Nephron (organoid): ENCODE measurements at regions not wholly inside any gene's neighbourhood (a gene's known extent, or its start where the extent isn't known, plus 50 kb on each side); places are given as distances from the start of the nearest gene placed in this dataset.
"Not testable (repeated sequence)": the region's sequence is repeated elsewhere in the genome, so short reads cannot be mapped to it uniquely, and the experiment has no call there.

Experiments
- H3K27ac Mint-ChIP-seq, 3 experiments: 2 replicates each; pipeline ENCODE4 v1.8.0; 2020; ENCODE audit warnings: mixed read lengths in 3 of 3, mild to moderate bottlenecking in 2 of 3, moderate library complexity in 1 of 3
- H3K27me3 Mint-ChIP-seq: 2 replicates; pipeline ENCODE4 v1.8.0; 2021; ENCODE audit warnings: low read depth, mild to moderate bottlenecking, moderate library complexity, mixed read lengths
- H3K36me3 Mint-ChIP-seq: 2 replicates; pipeline ENCODE4 v1.8.0; 2020; ENCODE audit warnings: low read depth, mixed read lengths
- H3K4me1 Mint-ChIP-seq: 2 replicates; pipeline ENCODE4 v1.8.0; 2020; ENCODE audit warnings: mixed read lengths
- H3K4me3 Mint-ChIP-seq, 3 experiments: 2 replicates each; pipeline ENCODE4 v1.8.0; 2020; ENCODE audit warnings: mild to moderate bottlenecking in 3 of 3, mixed read lengths in 3 of 3, moderate library complexity in 2 of 3
- H3K9me3 Mint-ChIP-seq: 2 replicates; pipeline ENCODE4 v1.8.0; 2020; ENCODE audit warnings: mixed read lengths
- TF ChIP-seq, protein P1 (sequence below), 3 experiments: fragments of 200-600 bp; sonication (generic); IDR thresholded peaks; one replicate each; pipeline ENCODE4 v1.5.0; 2021; ENCODE audit warnings: antibody characterized with exemption in 3 of 3; ENCODE audit not compliant: unreplicated experiment in 3 of 3

DNA sequence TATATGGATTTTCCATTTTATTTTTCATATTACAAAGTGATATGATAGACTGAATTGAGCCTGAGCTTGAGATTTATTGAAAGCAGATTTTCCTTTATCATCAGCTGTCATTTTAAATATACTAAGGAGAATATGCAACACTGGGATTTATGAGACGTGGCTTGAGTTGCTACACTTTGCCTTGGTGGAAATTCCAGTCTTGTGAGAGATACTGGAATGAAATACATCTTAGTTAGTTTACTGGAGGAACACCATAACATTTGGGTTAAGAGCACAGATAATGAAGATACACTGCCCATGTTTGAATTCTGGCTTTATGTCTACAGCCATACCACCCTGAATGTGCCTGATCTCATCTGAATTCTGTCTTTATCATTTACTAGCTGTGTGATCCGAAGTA lies 86.5 kb upstream of the IFNGR1 start:
- Mint-ChIP-seq H3K4me1 (no peaks in the 10 kb centered on the region), H3K4me3 (no peak overlapping the region), H3K9me3 (no peaks in the 10 kb centered on the region), H3K36me3 (no peaks in the 10 kb centered on the region), H3K27me3 (no peaks in the 10 kb centered on the region), H3K27ac (no peak overlapping the region)
- TF ChIP-seq, protein P1, sequence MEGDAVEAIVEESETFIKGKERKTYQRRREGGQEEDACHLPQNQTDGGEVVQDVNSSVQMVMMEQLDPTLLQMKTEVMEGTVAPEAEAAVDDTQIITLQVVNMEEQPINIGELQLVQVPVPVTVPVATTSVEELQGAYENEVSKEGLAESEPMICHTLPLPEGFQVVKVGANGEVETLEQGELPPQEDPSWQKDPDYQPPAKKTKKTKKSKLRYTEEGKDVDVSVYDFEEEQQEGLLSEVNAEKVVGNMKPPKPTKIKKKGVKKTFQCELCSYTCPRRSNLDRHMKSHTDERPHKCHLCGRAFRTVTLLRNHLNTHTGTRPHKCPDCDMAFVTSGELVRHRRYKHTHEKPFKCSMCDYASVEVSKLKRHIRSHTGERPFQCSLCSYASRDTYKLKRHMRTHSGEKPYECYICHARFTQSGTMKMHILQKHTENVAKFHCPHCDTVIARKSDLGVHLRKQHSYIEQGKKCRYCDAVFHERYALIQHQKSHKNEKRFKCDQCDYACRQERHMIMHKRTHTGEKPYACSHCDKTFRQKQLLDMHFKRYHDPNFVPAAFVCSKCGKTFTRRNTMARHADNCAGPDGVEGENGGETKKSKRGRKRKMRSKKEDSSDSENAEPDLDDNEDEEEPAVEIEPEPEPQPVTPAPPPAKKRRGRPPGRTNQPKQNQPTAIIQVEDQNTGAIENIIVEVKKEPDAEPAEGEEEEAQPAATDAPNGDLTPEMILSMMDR (IDR thresholded peaks at IDR 0.05; ENCODE audit: unreplicated experiment in 3 of 3) = no peak

DNA sequence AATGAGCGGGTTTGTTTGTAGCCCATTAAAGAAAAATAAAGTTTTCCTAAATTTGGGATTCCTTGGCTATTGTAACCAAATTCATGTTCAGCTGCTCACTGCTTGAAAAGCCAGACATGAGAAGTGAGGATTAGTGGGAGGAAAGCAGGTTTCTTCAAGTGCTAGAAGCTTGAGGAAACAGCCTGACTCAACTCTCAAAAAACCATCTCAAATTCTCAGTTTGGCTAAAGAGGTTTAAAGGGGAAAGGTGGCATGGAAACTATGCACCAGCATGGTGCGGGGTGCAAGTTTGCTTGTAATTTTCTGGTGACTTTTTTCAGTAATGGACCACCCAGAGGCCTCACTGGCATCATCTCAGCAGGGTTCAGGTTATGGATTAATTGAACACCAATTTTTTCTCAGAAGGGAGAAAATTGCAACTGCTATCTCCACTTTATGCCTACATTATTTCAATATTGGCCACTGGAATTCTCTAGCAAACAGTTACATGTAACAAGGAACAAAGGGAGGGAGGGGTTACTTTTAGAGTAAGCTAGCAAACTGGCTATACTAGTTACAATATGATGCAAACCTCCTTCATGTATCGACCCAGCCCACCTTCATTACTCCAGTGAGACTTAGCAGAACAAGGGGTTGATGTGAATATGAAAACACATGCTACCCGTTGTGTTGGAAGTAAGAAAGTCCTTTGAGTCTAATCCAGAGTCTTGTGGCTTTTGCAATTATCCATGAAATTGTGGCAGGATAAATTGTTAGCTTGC lies 85.0 kb upstream of the IFNGR1 start:
- no peaks in the 10 kb centered on the region for H3K27me3 Mint-ChIP-seq
- H3K4me3 Mint-ChIP-seq = no peak overlapping the region
- no peaks in the 10 kb centered on the region for H3K36me3 Mint-ChIP-seq
- TF ChIP-seq, protein P1 (IDR thresholded peaks at IDR 0.05; ENCODE audit: unreplicated experiment in 3 of 3) = no peak
- H3K27ac Mint-ChIP-seq = no peak overlapping the region
- H3K4me1 Mint-ChIP-seq = no peaks in the 10 kb centered on the region
- no peaks in the 10 kb centered on the region for H3K9me3 Mint-ChIP-seq

DNA sequence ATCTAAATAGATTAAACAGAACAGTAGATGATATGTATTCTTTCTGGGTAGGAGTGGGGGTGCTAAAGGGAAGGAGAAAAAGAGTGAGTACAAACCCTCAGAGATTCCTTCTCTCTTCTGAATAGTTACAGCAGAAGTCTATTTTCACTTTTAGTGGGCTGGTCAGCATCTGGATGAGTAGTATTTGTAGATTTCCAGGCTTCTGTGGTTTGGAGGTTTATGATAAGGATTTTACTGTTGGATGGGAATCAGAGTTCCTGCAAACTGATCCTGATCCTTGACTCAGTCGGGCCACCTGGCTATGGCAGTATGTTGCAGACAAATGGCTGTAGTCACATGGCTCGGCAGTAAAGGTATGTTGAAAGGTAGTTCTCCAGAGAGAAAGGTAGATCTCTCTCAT lies 84.3 kb upstream of the IFNGR1 start:
- H3K4me3 Mint-ChIP-seq = no peak overlapping the region
- TF ChIP-seq, protein P1 (IDR thresholded peaks at IDR 0.05; ENCODE audit: unreplicated experiment in 3 of 3) = no peak
- H3K27me3 Mint-ChIP-seq = no peaks in the 10 kb centered on the region
- no peak overlapping the region for H3K27ac Mint-ChIP-seq
- H3K36me3 Mint-ChIP-seq = no peaks in the 10 kb centered on the region
- H3K4me1 Mint-ChIP-seq = no peaks in the 10 kb centered on the region
- H3K9me3 Mint-ChIP-seq = no peaks in the 10 kb centered on the region

DNA sequence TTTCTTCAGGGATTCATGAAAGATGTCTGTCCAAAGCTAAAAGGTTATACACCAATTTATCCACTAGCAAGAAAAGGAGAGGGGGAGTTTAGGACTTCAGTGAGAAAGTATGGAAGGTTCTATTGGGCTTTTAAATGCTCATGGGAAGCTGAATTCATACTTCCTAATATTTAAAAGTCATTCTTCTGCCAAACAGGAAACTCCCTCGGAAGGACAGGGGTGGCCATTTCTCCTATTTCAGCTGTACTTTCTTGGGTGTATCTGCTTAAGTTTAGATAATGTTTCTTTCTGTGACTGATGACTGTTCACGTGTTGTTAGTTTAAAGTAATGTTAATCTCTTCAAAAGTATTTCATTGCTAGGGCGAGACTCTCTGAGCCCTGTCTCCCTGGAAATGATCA lies 80.5 kb upstream of the IFNGR1 start:
- TF ChIP-seq, protein P1 (IDR thresholded peaks at IDR 0.05; ENCODE audit: unreplicated experiment in 3 of 3) = no peak
- Mint-ChIP-seq H3K27me3 (peaks cover 14% of the 10 kb centered on the region), H3K36me3 (no peaks in the 10 kb centered on the region), H3K27ac (no peak overlapping the region), H3K4me1 (no peaks in the 10 kb centered on the region), H3K9me3 (no peaks in the 10 kb centered on the region), H3K4me3 (no peak overlapping the region)

DNA sequence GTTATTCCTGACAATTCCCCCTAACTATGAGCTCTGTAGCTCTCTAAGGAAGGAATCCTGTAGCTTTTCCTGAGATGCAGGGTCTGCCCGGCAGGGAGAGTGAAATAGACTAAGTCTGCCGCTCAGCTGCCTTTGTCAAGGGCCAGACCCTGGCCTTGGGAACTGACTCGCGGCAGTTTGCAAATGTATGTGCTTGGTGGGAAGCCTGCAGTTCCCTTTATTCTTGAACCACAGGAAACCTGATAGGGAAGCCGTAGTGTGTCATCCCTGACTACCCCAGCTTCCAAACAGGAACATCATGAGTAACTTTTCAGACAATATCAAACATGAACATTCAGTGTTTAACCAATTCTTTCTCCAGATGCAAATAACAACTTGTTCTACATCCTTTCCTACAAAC lies 78.7 kb upstream of the IFNGR1 start:
- no peaks in the 10 kb centered on the region for H3K4me1 Mint-ChIP-seq
- no peaks in the 10 kb centered on the region for H3K36me3 Mint-ChIP-seq
- peaks cover 14% of the 10 kb centered on the region for H3K27me3 Mint-ChIP-seq
- H3K9me3 Mint-ChIP-seq = no peaks in the 10 kb centered on the region
- TF ChIP-seq, protein P1 (IDR thresholded peaks at IDR 0.05; ENCODE audit: unreplicated experiment in 3 of 3) = no peak
- H3K4me3 Mint-ChIP-seq = no peak overlapping the region
- peak overlapping the region in 1 of 3 experiments; percentile 11 for H3K27ac Mint-ChIP-seq

DNA sequence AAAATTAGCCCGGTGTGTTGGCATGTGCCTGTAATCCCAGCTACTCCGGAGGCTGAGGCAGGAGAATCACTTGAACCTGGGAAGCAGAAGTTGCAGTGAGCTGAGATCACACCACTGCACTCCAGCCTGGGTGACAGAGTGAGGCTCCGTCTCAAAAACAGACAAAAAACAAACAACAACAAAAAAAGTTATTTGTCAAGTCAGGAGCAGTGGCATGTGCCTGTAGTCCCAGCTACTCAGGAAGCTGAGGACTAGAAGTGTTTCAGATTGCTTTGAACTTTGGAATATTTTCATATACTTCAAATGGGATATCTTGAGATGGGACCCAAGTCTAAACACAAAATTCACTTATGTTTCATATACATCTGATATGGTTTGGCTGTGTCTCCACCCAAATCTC lies 73.1 kb upstream of the IFNGR1 start:
- not testable (repeated sequence) for H3K4me1 Mint-ChIP-seq, H3K36me3 Mint-ChIP-seq, H3K9me3 Mint-ChIP-seq, H3K4me3 Mint-ChIP-seq, H3K27me3 Mint-ChIP-seq, H3K27ac Mint-ChIP-seq
